ENCODE measurements at regions not wholly inside any gene's neighbourhood (a gene's known extent, or its start where the extent isn't known, plus 50 kb on each side); places are given as distances from the start of the nearest gene placed in this dataset.
"Not testable (repeated sequence)": the region's sequence is repeated elsewhere in the genome, so short reads cannot be mapped to it uniquely, and the experiment has no call there.

DNA sequence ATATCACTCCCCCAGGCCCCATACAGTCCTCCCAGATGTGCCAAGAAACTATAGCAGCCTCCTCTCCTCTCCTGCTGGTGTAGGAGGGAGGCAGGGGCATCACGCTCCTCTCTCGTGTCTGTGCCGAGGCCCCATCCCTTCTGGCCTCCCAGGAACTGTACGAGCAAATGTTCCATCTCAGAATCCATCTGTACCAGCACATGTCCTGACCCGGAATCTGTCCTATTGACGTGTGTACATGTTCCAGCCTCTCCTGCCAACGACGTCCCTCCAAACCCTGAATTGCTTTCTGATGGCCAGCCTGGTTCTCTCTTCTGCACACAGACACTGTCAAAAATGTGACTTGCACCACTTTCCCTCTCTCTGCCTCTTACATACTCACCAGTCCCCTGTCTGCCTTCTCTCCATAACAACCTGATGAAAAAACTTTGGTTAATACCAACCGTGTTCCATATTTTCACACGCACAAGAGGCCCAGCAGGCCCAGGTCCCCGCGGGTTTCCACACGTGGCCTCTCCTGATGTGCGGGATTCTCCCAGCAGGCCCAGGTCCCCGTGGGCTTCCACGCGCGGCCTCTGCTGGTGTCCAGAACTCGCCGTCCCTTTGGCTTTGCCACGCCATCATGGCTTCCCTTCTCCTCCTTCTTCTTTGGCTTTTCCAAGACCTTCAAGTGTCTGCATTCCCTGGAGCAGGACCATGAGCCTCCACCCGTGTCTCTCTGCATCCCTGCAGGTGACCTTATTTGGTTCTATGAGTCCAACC is 125.2 kb upstream of the THBS2 start:
- DNase-seq, result no peak

DNA sequence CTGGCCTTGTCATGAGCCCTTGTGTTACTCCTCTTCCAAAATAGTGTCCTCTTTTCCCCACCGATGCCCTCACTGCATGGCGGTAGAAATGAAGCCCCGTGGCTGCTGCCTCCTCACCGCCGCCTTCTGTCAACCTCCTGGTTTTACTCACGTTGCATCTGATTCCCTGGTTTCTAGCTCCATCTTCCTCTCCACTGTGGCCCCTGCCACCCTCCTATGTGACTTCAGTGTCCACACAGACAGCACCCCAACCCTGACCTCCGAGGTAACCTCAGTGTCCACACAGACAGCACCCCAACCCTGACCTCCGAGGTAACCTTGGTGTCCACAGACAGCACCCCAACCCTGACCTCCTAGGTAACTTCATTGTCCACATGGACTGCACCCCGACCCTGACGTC is 122.8 kb upstream of the THBS2 start:
- no peak for DNase-seq

DNA sequence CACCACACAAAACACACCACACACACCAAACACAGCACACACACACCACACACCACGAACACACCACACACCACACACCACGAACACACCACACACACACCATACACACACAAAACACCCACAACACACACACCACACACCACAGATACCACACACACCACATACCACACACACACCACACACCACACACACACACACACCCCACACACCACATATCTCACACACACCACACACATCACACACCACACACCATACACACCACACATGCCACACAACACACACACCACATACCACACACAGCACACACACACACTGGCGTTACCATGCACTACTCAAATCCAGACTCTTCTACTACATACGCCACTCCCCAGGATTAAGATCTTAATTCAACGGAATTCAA is 118.9 kb upstream of the THBS2 start:
- DNase-seq, result no peak

DNA sequence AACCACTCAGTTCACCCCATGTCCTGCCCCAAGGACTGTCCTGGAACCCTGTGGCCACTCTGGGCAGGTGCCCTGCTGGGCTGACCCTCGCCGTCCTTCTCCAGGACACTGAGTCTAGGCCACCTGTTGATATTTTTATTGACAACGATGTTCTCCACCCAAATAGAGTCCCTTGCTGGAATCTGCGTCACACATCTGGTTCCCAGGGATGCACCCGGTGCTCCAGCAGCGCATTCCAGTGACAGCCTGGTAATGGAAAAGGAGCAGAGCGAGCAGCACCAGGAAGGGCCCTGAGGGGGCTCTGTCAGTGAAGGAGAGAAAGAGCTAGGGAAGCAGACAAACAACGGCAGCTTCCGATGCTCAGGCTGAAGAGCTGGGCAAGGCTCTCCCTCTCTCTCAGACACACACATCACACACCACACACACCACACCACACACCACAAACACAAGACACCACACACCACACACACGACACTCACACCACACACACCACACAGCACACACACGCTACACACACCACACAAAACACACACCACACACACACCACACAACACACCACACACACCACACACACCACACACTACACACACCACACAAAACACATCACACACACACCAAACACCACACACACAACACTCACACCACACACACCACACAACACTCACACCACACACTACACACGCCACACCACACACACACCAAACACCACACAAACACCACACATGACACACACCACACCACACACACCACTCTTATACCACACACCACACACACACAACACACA is 117.9 kb upstream of the THBS2 start:
- DNase-seq, result peak; percentile 6

DNA sequence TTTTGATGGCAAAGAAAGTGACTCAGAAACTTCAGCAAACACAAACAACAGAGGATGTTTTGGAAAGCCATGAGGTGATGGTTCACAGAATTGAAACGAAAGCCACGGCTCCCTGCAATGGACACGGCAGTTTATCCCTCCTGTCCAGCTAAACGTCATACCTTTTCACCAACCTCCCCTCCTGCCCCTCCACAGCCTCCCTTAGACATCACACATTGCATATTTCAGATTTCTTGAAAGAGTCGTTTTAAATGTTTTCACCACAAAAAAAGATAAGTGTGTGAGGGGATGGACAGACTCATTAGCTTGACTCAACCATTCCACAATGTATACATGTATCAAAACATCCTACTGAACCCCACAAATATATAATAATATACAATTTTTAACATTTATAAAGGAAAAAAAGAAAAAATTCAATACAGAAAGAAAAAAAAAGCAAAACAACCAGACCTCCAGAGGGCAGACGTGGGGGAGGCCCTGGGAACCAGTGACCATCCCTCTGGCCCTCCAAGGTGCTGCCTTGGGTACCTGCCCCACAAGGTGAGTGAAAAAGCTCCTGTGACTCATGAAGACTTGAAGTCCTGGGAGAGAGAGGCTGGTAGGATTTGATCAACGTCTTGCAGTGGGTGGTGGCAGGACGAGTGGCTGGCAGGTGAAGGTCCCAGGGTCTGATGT is 117.2 kb upstream of the THBS2 start:
- no peak for DNase-seq

DNA sequence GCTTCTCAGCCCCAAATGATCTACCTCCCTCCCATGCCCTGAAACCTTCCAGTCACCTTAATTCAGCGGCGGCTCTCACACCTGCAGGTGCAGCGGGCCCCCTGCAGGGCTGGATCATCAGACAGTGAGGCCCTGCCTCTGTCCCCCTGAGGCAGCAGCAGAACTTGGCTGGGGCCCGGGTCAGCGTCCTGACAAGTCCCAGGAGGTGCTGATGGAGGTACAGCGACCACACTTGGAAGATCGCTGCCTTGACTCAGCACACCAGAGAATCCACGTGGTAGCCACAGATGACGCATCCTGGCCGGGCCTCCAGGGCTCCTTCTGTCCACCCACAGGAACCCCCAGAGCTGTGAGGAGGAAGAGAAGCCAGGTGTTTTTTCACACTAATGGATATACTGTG is 116.4 kb upstream of the THBS2 start:
- no peak for DNase-seq

DNA sequence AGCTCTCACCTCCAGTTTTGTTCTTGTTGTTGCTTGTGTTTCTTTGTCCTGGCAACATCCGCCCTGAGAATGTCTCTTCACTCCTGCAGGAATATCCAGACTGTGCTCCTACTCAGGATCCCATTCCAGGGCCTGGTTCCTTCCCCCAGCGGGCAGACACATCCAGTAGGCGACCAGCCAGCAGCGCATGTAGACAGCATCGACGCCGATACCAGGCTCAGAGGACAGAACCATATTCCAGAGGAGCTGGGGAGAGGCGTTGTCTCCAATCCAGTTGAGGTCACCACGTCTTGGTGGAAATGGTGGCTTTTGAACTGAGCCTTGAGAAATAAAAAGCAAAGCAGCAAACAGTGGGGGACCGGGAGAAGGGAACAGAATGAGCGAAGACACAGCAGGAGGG is 114.6 kb upstream of the THBS2 start:
- no peak for DNase-seq

DNA sequence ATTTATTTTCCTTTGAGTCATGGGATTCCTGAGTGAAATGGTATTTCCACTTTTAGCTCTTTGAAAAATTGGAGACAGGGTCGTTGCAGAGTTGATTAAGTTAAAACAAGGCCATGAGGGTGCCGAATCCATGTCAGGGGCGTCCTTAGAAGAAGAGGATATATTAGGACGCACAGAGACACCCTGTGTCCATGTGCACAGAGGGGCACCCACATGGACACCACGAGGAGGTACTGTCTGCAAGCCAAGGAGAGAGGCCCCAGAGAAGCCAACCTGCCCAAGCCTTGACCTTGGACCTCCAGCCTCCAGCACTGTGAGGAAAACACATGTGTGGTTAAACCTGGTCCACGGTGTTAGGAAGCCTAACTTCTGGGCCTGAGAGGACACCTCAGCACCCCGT is 113.9 kb upstream of the THBS2 start:
- no peak for DNase-seq

DNA sequence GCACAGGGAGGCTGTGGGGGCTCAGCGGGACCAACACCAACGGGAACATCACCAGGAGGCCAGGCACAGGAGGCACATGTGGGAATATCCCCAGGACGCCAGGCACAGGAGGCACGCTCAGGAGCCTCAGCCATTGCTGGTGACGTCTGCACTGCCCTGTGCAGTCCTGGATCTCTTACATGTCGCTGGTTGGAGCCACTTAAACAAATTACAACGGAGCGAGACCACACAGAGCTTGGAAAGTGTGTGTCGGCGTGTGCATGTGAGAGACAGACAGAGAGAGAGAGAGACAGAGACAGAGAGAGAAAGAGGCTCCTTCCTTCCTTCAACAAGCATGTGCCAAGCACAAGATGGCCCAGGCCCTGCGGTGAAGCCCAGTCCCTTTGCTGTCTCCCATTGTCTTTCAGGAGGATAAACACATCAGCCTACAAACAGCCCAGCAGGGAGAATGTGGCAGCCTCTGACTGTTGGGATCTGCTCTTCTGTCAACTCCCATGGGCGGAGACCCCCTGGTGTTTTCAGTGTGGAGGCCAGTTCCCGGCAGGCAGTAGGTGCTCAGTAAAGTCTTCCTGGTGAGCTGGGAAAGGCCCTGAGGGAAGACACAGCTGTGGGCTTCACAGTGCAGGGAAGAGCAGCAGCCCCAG is 112.7 kb upstream of the THBS2 start:
- DNase-seq, result no peak

DNA sequence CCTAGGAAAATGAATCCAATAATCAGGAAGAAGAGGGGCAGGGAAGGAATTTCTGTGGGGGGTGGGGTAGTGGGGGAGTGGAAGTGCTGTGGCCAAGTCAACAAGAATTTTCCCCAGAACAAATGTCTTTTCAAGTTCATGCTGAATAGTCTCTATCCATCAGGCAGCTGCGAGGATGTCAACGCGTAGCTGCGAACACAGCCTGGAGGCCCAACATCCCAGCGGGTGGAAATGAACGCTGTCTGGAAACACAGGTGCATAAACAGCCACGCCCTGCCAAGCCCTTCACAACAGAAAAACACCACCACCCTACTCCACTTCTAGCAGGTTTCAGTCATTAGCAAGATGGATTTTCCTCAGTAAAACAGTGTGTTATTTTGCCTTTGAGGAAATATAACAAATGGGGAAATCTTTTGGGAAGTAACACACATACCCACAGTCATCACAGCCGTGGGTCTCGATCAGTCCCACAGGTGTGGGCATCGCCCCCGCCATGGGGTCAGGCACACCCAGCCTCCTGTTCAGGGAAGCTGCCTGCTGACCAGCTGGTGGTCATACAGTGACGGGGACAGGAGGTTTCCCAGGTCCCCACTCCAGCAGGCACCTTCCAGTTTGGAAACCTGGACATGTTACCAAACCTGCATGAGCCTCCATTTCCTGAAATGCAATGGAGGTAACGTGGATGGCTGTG is 112.1 kb upstream of the THBS2 start:
- DNase-seq, result no peak

DNA sequence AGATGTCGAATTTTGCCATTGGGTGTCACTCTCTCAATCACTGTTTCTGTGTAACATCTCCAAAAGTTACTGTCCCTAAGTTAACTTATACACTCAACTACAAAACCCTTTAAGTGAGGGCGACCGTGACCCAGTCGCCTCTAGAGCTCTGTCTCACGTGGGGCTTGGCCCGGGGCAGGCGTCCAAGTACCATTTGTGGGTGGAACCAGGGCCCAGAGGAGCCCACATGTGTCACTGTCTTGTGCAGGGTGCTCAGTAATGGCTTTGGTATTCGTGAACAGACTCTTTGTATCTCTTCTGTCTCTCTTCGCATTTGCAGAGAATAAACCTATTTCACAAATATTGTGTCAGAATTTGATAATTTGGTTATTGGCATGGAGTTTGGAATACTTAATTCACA is 109.9 kb upstream of the THBS2 start:
- no peak for DNase-seq

DNA sequence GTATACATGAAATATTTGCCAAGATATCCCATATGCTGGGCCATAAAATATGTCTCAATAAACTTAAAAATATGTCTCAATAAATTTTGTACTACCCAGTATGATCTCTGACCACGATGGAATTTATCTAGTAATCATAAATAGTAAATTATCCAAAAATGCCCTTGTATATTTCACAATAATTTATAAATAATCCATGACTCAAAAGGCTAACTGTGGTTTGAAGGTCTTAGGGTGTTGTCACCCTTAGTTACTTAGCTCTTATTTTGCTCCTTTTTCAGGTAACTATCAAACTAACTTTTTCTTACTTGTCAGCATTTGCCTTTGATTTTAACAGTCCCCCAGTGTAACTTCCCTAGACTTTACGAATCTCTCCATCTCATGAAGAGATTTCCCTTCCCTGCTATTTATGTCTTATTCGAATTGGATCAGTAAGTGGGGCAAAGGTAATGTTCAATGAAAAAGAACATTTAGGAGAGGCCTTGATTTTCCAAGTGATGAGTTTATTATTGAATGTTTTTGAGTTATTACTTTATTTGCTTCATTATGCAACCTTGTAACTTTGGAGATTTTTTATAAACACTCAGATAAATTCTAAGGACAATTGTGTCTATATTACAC is 109.0 kb upstream of the THBS2 start:
- DNase-seq, result no peak

DNA sequence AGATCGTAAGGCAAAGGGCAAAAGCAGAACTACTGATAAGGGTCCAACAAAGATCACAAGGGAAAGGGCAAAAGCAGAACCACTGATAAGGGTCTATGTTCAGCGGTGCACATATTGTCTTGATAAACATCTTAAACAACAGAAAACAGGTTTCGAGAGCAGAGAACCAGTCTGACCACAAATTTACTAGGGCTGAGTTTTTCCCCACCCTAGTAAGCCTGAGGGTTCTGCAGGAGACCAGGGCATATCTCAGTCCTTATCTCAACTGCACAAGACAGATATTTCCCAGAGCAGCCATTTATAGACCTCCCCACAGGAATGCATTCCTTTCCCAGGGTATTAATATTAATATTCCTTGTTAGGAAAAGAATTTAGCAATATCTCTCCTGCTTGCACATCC is 101.4 kb upstream of the THBS2 start:
- DNase-seq, result not testable (repeated sequence)

DNA sequence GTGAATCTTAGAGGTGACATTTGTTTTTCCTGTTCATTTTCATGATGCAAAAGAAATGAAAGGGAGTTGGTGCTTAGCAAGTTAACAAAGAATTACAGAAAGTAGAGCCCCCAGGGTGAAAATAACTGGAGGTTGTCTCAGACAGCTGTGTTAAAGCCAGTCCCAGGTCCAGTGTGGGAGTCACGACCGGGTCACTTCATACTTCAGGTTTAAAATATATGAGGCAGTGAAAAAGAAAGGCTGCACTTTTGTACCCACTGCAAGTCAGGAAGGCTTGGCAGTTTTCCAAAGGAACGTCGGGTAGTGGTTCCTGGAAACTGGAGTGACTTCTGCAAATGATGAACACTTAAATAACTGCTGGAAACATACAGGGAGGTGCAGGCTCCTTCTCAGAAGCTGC is 91.5 kb upstream of the THBS2 start:
- DNase-seq, result no peak

DNA sequence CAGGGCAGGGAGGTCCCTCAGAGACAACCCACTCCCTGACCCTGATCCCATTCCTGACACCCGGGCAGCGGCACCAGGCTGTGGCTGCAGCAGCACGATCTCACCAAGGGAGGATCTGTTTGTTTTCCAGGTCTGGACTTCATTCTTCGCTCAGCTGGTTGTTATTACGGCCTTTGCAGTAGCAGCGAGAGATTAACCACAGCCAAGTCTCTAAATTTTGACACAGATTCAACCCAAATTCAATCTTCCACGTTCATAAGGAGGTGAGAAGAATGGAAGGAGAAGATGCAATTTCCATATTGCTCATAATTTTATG is 91.1 kb upstream of the THBS2 start:
- no peak for DNase-seq

DNA sequence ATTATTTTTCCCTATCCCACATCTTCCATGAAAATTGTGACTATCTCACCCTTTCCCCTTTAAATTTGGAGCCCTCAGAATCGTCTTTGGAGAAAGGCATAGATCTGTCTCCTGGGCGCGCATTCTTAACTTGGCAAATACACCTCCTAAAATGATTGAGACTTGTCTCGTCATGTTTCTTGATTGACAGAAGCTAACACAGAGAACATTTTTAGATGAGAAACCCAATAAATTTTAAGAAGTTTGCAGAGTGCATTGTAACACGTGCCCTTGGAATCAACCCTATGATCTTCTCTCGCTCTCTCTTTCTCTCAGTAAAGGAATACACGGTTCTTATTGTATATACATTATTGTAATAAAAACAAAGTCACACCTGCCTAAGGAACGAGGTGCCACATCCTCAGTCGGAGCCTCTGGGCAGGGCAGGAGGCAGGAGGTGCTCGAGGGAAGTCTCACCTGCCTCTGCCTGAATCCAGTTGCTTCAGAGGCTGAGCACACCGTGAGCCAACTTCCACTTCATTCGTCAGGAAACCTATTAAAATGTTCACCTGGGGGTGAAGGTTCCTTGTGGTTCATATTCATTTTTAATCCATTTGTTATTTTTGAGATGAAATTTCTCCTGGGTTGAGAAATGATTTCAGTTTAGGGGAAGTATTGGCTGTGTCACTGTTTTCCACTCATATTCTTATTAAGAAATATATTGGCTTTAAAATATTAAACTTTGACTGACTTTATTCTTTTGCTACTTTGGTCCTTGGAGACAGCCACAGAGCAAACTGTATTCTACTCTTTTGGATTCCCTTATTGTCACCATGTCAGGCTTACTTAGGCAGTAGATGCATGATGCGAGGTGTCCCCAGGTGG is 90.5 kb upstream of the THBS2 start:
- DNase-seq, result no peak

DNA sequence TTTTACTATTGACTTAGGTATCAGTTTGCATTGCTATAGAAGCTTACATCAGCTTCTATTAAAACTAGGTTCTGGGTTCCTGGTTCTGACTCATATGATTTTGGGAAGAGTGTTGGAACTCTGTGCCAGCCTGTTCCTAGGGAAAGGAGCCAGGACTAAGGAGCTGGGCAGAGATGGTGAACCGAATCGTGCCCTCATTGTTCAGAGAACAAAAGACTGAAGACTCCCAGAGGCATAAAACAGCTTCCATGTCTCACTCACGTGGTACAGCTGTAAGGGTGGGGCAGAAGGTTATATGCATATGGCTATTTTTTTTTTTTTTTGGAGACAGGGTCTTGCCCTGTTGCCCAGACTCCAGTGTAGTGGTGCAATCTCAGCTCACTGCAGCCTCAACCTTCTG is 89.1 kb upstream of the THBS2 start:
- DNase-seq, result no peak

DNA sequence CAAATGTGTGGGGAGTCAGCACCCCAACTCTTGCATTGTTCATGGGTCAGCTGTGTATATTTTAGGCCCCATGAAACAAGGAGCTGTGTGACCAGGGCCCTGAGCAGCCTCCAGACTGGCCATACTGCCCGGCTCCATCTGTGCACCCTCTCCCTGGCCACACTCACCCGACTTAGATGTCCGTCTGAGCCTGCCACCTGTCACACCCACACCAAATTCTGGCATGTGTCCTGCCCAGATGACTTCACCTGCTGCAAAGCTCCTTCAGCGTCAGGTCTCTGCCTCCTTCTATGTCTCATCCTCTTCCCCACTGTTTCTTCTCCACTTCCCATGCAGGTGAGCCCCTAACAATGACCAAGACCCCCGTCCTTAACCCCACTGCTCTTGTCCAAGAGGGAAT is 88.1 kb upstream of the THBS2 start:
- DNase-seq, result no peak

DNA sequence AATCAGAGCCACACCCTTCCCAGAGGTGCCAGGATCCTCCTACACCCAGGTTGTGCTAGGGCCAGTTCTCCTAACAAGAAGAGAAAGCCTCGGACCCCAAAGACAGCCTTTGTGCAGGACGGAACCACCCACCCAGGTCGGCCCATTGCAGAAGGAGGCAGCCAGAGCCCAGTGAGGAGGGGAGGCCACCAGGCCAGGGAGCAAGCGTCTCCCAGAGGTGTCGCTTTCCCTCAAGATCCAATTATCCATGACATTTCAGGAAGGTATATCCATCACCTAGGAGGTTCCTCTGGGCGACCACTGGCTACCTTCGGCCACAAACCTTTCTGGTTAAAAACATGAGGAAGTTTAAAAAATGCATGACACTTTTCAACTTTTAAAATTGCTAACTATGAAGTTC is 87.4 kb upstream of the THBS2 start:
- no peak for DNase-seq

DNA sequence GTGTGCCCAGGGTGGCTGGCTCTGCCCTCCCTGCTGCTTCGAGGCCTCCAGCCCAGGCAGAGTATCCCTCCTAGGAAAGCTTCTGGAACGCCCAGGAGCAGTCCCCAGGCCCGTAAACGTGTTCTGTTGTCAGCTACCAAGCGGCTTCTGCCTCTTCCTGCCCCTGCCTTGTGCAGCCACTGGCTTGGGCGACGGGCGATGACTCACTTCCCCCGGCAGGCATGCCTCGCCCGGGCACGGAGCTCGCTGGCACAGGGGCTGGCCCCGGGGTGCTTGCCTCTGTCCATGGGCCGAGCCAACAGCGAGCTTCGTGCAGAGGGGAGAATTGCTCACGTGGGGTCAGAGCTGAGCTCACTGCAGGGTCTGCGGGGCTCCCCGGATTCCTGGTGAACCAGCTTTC is 86.7 kb upstream of the THBS2 start:
- DNase-seq, result no peak

DNA sequence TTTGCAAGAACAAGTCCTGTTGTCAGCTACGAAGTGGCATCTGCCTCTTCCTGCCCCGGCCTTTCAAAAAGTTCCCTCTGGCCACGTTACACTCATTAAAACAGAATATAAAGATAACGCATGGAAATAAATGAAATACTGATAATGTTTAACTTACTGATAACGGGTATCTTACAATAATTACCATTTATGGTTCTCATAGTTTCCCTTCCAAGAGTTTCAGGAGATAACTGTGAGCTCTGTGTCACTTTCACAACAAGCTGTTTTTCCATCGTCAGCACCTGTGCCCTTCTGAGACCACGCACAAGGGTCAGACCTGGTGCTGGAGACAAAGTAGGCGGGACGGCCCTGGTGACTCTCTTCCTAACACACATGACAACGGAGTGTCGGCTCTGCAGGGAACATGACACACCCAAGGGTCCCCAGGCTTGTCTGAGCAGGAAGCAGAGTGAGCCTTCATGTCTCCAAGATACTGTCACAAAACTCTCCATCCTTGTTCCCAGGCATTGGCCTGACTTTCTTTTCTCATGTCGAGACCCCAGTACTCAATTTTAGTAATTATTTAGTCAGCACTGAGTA is 86.2 kb upstream of the THBS2 start:
- no peak for DNase-seq
